Uterus (tissue), 3 donors: ENCODE measurements at regions not wholly inside any gene's neighbourhood (a gene's known extent, or its start where the extent isn't known, plus 50 kb on each side); places are given as distances from the start of the nearest gene placed in this dataset.

ENCODE experiments used
- DNase-seq, 2 donors: peaks; one replicate each; pipeline ENCODE4 v3.0.0-alpha.2; 2019 to 2020
- H3K27ac ChIP-seq, 2 donors: fragments of 200-600 bp; sonication (generic); 1 replicate in 1 of 2; 2 replicates in 1 of 2; pipeline ENCODE4 v1.5.1; 2016 to 2018
- H3K27me3 ChIP-seq, 2 donors: fragments of 200-600 bp; sonication (generic); one replicate each; pipeline ENCODE4 v1.5.1; 2018 to 2019; ENCODE audit warnings: control low read depth in 1 of 2
- H3K36me3 ChIP-seq, 2 donors: fragments of 200-600 bp; sonication (generic); one replicate each; pipeline ENCODE4 v1.5.1; 2019; ENCODE audit warnings: control low read depth in 1 of 2
- H3K4me1 ChIP-seq, 2 donors: fragments of 200-600 bp; sonication (generic); one replicate each; pipeline ENCODE4 v1.5.1; 2018 to 2019; ENCODE audit warnings: control low read depth in 1 of 2
- H3K4me3 ChIP-seq, 2 donors: fragments of 200-600 bp; sonication (generic); 1 replicate in 1 of 2; 2 replicates in 1 of 2; pipeline ENCODE4 v1.5.1; 2018 to 2019; ENCODE audit warnings: mild to moderate bottlenecking in 1 of 2
- H3K9me3 ChIP-seq, 2 donors: fragments of 200-600 bp; sonication (generic); one replicate each; pipeline ENCODE4 v1.5.1; 2019; ENCODE audit warnings: control low read depth in 1 of 2
- POLR2A ChIP-seq, 2 donors: fragments of 450-650 bp; IDR thresholded peaks; one replicate each; pipeline ENCODE4 v1.6.1; 2016; ENCODE audit warnings: antibody characterized with exemption in 2 of 2, mild to moderate bottlenecking in 1 of 2, moderate library complexity in 1 of 2
- intact Hi-C: fragments of 100-400 bp; cut with DNase I; formaldehyde crosslinking; loops from one replicate; pipeline ENCODE4 v1.15.1; 2023; ENCODE audit warnings: low total_unique reads
- TF ChIP-seq, protein P1 (sequence below), 4 experiments: fragments of 200-600 bp in 2 of 4; fragments of 450-650 bp in 2 of 4; sonication (generic) in 2 of 4; IDR thresholded peaks; one replicate each; pipeline ENCODE4 v1.5.1; 2016 to 2019; ENCODE audit warnings: antibody characterized with exemption in 4 of 4, mild to moderate bottlenecking in 2 of 4, moderate library complexity in 1 of 4
- donor health status: DM: yes; HTN: yes; CAD: no.

DNA sequence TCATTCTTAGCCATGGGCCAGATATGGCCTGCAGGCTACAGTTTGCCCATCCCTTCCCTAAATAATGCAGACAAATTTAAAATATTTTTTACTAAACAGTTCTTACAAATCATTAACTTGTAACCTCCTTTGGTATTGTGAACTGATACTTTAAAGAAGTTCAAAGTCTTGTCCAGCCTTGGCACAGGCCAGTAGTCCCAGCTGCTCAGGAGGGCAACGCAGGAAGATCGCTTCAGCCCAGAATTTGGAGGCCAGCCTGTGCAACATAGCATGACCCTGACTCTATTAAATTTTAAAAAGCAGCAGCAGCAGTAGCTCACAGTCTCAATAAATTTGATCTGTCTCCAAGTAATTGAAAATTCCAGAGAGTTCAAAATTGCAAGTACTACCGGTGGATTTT is 83.7 kb upstream of the ARHGAP32 start:
- DNase-seq = no peak
- Histone ChIP-seq H3K27ac (peak overlapping the region in 1 of 2 donors; percentile 3), H3K4me1 (peaks cover 0 to 12% of the 10 kb centered on the region in 2 donors), H3K36me3 (no peaks in the 10 kb centered on the region), H3K27me3 (no peaks in the 10 kb centered on the region), H3K4me3 (no peak overlapping the region), H3K9me3 (no peaks in the 10 kb centered on the region)
- intact Hi-C loops = no loop called here
- TF ChIP-seq, protein P1, sequence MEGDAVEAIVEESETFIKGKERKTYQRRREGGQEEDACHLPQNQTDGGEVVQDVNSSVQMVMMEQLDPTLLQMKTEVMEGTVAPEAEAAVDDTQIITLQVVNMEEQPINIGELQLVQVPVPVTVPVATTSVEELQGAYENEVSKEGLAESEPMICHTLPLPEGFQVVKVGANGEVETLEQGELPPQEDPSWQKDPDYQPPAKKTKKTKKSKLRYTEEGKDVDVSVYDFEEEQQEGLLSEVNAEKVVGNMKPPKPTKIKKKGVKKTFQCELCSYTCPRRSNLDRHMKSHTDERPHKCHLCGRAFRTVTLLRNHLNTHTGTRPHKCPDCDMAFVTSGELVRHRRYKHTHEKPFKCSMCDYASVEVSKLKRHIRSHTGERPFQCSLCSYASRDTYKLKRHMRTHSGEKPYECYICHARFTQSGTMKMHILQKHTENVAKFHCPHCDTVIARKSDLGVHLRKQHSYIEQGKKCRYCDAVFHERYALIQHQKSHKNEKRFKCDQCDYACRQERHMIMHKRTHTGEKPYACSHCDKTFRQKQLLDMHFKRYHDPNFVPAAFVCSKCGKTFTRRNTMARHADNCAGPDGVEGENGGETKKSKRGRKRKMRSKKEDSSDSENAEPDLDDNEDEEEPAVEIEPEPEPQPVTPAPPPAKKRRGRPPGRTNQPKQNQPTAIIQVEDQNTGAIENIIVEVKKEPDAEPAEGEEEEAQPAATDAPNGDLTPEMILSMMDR (IDR thresholded peaks at IDR 0.05) = no peak
- TF ChIP-seq POLR2A (IDR thresholded peaks at IDR 0.05) = no peak

DNA sequence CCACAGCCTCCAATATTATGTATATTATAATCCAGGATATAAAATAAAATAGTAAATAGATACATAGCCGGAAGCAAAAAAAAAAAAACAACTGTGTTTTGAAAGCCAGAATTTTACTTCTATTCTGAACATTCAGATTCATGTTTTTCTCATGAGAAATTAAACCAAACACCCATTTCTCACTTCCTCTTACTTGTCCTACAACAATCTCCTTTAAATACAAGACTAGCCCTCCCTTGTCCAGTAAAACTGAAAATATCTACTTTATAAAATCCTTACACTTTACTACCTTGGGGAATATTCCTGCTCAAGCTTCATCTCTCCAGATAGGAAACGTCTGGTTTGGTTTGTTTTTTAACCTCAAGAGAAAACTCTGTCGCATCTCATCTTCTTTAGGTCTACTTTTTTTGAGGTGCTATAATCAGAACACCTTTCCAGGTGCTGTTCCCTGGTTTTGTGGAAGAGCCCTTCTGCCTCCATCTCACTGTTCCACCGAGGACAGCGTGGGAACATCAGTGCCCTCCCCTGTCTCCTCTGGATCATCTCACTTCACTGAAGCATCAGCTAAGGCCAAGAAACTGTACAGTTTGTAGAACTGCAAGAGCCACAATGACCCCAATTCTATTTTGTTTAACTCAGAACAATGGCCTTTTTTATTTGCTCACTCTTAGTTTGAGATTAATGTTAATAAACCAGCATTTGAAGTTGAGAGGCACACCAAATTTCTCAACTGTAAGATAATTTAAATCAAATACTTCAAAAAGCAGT is 82.0 kb upstream of the ARHGAP32 start:
- intact Hi-C loops = no loop called here
- Histone ChIP-seq H3K9me3 (no peaks in the 10 kb centered on the region), H3K4me1 (peaks cover 0 to 12% of the 10 kb centered on the region in 2 donors), H3K36me3 (no peaks in the 10 kb centered on the region), H3K27ac (no peak overlapping the region), H3K27me3 (no peaks in the 10 kb centered on the region), H3K4me3 (no peak overlapping the region)
- no peak for DNase-seq
- TF ChIP-seq, protein P1 (IDR thresholded peaks at IDR 0.05) = no peak
- no peak for TF ChIP-seq POLR2A (IDR thresholded peaks at IDR 0.05)

GRCh38 chr11:129273322-129273721 is 81.2 kb upstream of the ARHGAP32 start:
- peaks cover 0 to 11% of the 10 kb centered on the region in 2 donors for H3K4me1 ChIP-seq
- H3K27me3 ChIP-seq = no peaks in the 10 kb centered on the region
- TF ChIP-seq POLR2A (IDR thresholded peaks at IDR 0.05) = no peak
- TF ChIP-seq, protein P1 (IDR thresholded peaks at IDR 0.05) = no peak
- no peak overlapping the region for H3K27ac ChIP-seq
- intact Hi-C loops = no loop called here
- no peak overlapping the region for H3K4me3 ChIP-seq
- DNase-seq = no peak
- H3K36me3 ChIP-seq = no peaks in the 10 kb centered on the region
- no peaks in the 10 kb centered on the region for H3K9me3 ChIP-seq

GRCh38 chr11:129271030-129271429 is 78.9 kb upstream of the ARHGAP32 start:
- Histone ChIP-seq H3K4me1 (peaks cover 0 to 3% of the 10 kb centered on the region in 2 donors), H3K27ac (no peak overlapping the region), H3K27me3 (no peaks in the 10 kb centered on the region), H3K36me3 (no peaks in the 10 kb centered on the region), H3K4me3 (no peak overlapping the region), H3K9me3 (no peaks in the 10 kb centered on the region)
- TF ChIP-seq, protein P1 (IDR thresholded peaks at IDR 0.05) = no peak
- intact Hi-C loops = no loop called here
- no peak for DNase-seq

DNA sequence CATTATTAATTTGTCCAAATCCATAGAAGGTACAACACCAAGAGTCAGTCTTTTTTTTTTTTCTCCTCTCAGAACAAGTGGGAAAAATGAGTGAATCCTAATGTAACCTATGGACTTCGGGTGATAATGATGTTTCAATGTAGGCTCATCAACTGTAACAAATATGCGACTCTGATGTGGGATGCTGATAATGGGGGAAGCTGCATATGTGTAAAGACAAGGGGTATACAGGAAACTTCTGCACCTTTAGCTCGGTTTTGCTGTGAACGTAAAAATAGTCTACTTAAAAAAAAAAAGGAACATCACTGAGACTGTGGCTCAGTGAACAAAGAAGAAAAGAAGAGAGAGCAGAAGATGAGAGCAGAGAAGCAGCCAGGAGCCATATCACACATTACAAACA is 78.3 kb upstream of the ARHGAP32 start:
- Histone ChIP-seq H3K27ac (no peak overlapping the region), H3K27me3 (no peaks in the 10 kb centered on the region), H3K4me1 (peaks cover 0 to 2% of the 10 kb centered on the region in 2 donors), H3K9me3 (no peaks in the 10 kb centered on the region), H3K4me3 (no peak overlapping the region), H3K36me3 (no peaks in the 10 kb centered on the region)
- no peak for TF ChIP-seq POLR2A (IDR thresholded peaks at IDR 0.05)
- TF ChIP-seq, protein P1 (IDR thresholded peaks at IDR 0.05) = no peak
- intact Hi-C loops = no loop called here
- no peak for DNase-seq
